Hematopoietic multipotent progenitor cell (in vitro differentiated cells): ENCODE measurements at regions not wholly inside any gene's neighbourhood (a gene's known extent, or its start where the extent isn't known, plus 50 kb on each side); places are given as distances from the start of the nearest gene placed in this dataset.
"Not testable (repeated sequence)": the region's sequence is repeated elsewhere in the genome, so short reads cannot be mapped to it uniquely, and the experiment has no call there.

Experiments used
- DNase-seq, 3 donors: peaks; one replicate each; pipeline ENCODE4 v3.0.0-alpha.2; 2011 to 2015; ENCODE audit warnings: low read depth in 2 of 3, low spot score in 2 of 3

- no peak for DNase-seq
Observed at GRCh38 chr7:93048136-93048930, 69.4 kb downstream of the SAMD9 start.

DNA sequence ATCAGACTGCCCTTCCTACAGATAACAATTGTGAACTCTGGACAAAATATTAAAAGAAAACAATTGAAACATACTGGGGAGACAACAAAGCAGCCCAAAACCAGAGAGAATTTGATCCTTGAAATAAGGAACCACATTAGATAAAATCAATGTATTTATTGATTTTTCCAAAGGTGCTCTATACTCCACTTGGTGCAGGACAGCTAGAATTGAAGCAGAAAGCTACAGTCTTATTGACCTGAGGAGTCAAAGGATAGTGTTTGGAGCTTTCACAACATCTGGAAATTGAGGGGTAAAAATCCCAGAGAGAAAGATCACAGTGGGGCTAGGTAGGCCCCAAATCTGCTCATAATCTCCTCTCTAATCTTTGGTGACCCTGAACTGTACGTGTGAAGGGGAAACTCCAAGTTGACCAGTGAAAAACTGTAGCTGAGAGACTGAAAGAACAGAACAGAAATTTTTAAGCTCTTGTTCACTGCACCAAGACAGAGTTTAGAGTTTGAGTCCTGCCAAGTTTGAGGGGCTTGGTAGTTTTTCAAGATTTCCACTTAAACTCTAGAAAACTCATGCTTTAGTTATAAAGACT is 70.2 kb downstream of the SAMD9 start:
- DNase-seq: no peak

GRCh38 chr7:93046641-93047040 is 71.1 kb downstream of the SAMD9 start:
- no peak for DNase-seq

GRCh38 chr7:93044147-93044810 is 73.5 kb downstream of the SAMD9 start:
- DNase-seq: no peak

DNA sequence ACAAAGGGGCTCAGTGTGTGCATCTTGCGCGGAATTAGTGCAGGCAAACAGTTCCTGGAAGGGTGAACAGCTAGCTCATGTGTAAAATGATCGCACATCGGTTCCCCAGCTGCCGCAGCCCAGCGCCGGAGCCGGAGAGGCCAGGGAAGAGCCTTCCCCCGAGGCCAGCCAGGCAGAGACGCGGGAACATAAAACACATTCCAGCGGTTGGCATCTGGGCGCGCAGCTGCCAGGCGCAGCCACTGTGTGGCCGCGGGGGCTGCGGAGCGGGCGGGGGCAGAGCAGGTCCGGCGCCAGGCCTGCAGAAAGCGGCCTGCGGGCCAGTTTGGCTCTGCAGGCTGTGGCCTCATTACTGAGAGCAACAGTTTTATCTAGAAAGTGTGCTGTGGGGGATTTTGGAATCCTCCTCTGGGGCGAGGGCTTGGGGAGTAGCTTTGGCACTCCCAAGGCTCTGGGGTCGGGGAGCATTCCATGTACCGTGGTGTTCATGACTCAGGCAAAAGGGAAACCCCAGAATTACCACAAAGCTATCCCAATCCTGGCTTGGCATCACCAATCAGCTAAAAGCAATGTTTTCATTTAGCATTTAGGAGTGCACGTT is 74.3 kb downstream of the SAMD9 start:
- DNase-seq: peak in 1 of 3 donors; percentile 13

GRCh38 chr7:93040355-93040754 is 77.4 kb downstream of the SAMD9 start:
- no peak for DNase-seq

DNA sequence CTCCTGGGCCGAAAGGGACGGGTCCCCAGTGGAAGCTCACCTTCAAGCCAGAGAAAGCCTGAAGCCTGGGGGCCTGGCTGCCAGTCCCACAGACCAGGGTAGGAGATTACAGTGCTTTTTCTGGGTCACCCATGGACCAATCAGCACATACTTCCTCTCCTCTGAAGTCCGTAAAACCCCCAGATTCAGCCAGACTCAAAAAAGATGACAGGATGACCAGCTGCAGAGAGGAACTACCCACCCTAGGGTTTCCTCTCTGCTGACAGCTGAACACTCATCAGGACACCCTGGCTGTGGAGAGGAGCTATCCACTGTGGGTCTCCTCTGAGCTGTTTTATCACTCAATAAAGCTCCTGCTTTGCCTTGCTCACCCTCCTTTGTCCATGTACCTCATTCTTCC is 78.0 kb downstream of the SAMD9 start:
- peak in 1 of 3 donors; percentile 32 for DNase-seq

GRCh38 chr7:93039282-93039681 is 78.5 kb downstream of the SAMD9 start:
- no peak for DNase-seq

DNA sequence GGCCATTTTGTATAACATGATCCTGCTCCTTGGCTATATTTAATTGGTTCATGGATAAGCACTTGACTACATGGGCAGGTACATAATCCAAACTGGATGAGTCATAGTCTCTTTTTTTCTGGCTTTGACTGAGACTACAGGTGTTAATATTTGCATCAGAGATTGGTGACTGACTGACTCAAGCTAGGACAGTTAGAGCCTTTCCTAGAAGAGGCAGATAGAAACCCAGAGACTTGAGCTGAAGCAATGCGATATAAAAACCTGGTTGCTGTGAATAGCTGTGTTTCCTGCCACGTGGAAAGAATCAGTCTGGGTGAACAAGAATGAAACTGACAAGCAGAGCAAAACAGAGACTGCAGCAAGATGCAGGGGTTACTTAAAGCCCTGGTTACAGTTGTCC is 81.0 kb downstream of the SAMD9 start:
- DNase-seq: no peak

GRCh38 chr7:93036149-93036640 is 81.6 kb downstream of the SAMD9 start:
- no peak for DNase-seq

DNA sequence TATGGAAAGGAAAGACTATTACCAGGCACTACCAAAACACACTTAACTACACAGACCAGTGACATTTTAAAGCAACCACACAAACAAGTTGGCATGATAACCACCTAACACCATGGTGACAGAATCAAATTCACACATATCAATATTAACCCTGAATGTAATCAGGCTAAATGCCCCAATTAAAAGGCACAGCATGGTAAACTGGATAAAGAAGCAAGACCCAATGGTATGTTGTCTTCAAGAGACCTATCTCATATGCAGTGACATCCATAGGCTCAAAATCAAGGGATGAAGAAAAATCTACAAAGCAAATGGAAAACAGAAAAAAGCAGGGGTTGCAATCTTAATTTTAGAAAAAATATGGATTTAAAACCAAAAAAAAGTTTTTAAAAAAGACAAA is 86.0 kb downstream of the SAMD9 start:
- DNase-seq: no peak

DNA sequence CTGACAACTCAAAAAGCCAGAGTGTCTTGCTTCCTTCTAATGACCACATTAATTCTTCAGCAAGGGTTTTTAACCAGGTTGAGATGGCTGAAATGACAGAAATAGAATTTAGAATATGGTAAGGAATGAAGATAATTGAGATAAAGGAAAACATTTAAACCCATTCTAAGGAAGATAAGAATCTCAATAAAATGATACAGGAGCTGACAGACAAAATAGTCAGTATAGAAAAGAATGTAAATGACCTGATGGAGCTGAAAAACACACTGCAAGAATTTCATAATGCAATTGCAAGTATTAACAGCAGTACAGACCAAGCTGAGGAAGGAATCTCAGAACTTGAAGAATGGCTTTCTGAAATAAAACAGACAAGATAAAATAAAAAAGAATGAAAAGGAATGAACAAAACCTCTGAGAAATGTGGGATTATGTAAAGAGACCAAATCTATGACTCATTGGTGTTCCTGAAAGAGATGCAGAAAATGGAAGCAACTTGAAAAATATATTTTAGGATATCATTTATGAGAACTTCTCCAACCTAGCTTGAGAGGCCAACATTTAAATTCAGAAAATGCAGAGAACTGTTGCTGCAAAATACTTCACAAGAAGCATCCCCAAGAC is 87.1 kb downstream of the SAMD9 start:
- no peak for DNase-seq

GRCh38 chr7:93029056-93029455 is 88.7 kb downstream of the SAMD9 start:
- DNase-seq: no peak

DNA sequence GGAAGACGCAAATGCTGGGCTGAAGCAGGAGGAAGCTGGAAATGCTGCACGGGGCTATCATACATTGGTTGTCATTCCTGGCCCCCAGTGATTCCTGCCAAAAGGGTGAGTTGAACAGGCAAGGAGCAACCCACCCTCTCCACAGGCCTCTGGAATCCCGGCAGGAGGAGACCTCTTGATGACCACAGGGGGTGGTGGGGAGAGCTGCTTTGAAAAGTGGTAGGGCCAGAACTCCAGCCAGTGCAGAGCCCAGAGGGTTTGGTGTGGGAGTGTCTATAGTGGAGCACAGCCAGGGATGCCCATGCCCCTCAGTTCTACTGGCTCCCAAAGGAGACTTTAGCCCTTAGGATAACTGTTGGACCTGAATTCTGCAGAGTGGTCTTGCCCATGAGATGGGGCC is 89.2 kb downstream of the SAMD9 start:
- DNase-seq: no peak

DNA sequence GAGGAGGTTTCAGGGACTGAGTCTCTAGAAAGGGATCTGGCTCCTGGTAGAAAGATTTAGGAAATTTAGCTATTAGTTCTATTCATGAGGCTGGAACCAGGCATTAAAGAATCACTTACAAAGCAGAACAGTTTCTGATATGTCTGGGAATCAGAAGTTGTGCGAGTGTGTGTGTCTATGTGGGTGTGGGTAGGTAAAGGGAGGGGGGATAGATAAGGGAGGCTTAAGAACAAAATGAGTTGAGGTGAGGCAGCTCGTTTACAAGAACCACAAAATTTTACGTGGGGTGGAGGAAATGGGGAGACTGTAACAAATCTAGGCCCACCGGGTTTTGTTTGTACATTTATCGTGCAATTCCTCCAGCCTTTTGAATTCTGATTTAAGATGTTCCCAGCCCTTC is 90.7 kb downstream of the SAMD9 start:
- DNase-seq: no peak

DNA sequence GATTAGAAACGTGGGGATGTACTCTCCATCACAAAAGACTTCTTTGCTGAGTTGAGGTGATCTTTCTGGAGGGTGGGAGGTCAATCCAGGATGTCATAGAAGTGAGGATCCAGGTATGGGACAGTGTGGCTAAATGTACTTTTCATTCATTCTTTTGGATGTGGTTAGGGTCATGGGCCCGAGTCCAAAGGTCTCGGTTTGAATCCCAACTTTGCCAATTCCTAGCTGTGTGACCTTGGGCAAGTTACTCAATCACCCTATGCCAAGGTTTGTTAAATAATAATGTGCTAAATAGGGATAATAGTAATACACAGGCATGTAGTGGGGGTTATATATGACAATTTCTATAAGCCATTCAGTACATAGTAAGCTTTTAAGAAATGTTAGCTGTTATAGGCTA is 91.4 kb downstream of the SAMD9 start:
- no peak for DNase-seq

GRCh38 chr7:93025389-93025788 is 92.4 kb downstream of the SAMD9 start:
- DNase-seq: no peak

DNA sequence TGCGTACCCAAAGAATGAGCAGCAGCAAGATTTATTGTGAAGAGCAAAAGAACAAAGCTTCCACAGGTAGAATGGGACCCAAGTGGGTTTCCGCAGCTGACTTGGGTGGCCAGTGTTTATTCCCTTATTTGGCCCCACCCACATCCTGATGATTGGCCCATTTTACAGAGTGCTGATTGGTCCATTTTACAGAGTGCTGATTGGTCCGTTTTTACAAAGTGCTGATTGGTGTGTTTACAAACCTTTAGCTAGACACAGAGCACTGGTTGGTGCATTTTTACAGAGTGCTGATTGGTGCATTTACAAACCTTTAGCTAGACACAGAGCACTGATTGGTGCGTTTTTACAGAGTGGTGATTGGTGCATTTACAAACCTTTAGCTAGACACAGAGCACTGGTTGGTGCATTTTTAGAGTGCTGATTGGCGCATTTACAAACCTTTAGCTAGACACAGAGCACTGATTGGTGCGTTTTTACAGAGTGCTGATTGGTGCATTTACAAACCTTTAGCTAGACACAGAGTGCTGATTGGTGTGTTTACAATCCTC is 94.8 kb downstream of the SAMD9 start:
- not testable (repeated sequence) for DNase-seq

GRCh38 chr7:93021748-93022147 is 96.0 kb downstream of the SAMD9 start:
- no peak for DNase-seq

DNA sequence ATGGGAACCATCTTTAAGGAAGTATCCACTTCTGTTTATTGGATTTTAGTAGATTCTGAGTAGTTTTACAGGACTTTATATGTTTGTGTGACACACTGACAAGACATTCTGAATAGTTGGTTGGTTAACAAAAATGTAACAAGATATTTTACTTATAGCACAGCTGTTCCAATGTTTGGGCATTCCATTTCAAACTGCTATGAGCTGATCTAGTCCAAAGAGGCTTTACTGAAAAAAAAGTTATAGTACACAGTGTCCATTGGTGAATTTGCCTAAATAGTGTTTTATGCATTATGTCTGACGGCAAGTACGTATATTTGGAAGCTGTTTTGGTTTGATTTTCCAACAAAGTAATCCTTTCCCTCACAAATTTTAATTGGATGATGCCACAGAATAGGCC is 99.1 kb downstream of the SAMD9 start:
- no peak for DNase-seq
